IMR-90 (cell line): ENCODE measurements at regions not wholly inside any gene's neighbourhood (a gene's known extent, or its start where the extent isn't known, plus 50 kb on each side); places are given as distances from the start of the nearest gene placed in this dataset.

Source experiments
- ATAC-seq: fragments of 200-7000 bp; cut with Tn5 transposase; 2 replicates; pipeline ENCODE4 v1.9.1; 2020; ENCODE audit warnings: low read depth, mild to moderate bottlenecking, moderate library complexity
- BruUV-seq: library from RNA; stranded (reverse); fragments of 400-500 nt; replicated peaks from 2 replicates; lab custom pipeline; 2021; lab: Mats Ljungman, UMichigan
- CTCF ChIA-PET: fragments of 300-600 bp; formaldehyde crosslinking; extraction: SDS; loops from one replicate; lab custom pipeline; 2021; ENCODE audit warnings: antibody characterized with exemption; lab: Yijun Ruan, JAX
- POLR2A ChIA-PET: fragments of 300-600 bp; sonication (Branson Sonifier 250); formaldehyde crosslinking; loops from one replicate; lab custom pipeline; 2022; ENCODE audit warnings: antibody characterized with exemption; ENCODE audit not compliant: unreplicated experiment; lab: Charles Lee
- DNase-seq: peaks from one replicate; pipeline ENCODE4 v3.0.0; 2013
- H2AFZ ChIP-seq: replicated peaks from 2 replicates; pipeline ENCODE3; 2013; ENCODE audit warnings: low read length, mild to moderate bottlenecking; ENCODE audit not compliant: poor library complexity
- H2AK5ac ChIP-seq: 2 replicates; pipeline ENCODE4 v1.6.1; 2013; ENCODE audit warnings: low read depth, low read length, inconsistent platforms
- H2AK9ac ChIP-seq: replicated peaks from 2 replicates; pipeline ENCODE3; 2013; ENCODE audit warnings: mild to moderate bottlenecking, low read depth, low read length, moderate library complexity; ENCODE audit not compliant: poor library complexity
- H2BK120ac ChIP-seq: 2 replicates; pipeline ENCODE4 v1.6.1; 2013; ENCODE audit warnings: low read depth, low read length, inconsistent platforms
- H2BK15ac ChIP-seq: 3 replicates; pipeline ENCODE4 v1.6.1; 2013; ENCODE audit warnings: low read depth, low read length, inconsistent platforms
- H2BK20ac ChIP-seq: 2 replicates; pipeline ENCODE4 v1.6.1; 2013; ENCODE audit warnings: low read depth, mild to moderate bottlenecking, inconsistent platforms, low read length, moderate library complexity
- H2BK5ac ChIP-seq: 2 replicates; pipeline ENCODE4 v1.6.1; 2013; ENCODE audit warnings: mild to moderate bottlenecking, low read depth, low read length, inconsistent platforms; ENCODE audit not compliant: poor library complexity, severe bottlenecking
- H3K14ac ChIP-seq: replicated peaks from 2 replicates; pipeline ENCODE4 v1.6.1; 2013; ENCODE audit warnings: low read depth, low read length, inconsistent platforms
- H3K18ac ChIP-seq: 2 replicates; pipeline ENCODE4 v1.6.1; 2013; ENCODE audit warnings: low read depth, low read length, control low read depth
- H3K23ac ChIP-seq: 2 replicates; pipeline ENCODE4 v1.6.1; 2013; ENCODE audit warnings: low read depth, low read length, inconsistent platforms
- H3K27ac ChIP-seq: 2 replicates; pipeline ENCODE4 v1.5.1; 2013; ENCODE audit warnings: mild to moderate bottlenecking, control low read depth, low read length; ENCODE audit not compliant: insufficient read depth
- H3K27me3 ChIP-seq: 2 replicates; pipeline ENCODE4 v1.6.1; 2013; ENCODE audit warnings: low read length; ENCODE audit not compliant: control insufficient read depth, insufficient read depth
- H3K36me3 ChIP-seq: 2 replicates; pipeline ENCODE4 v1.6.1; 2013; ENCODE audit warnings: low read length, mixed read lengths; ENCODE audit not compliant: control insufficient read depth, insufficient read depth
- H3K4ac ChIP-seq: 2 replicates; pipeline ENCODE4 v1.6.1; 2013; ENCODE audit warnings: low read depth, low read length, inconsistent platforms
- H3K4me1 ChIP-seq: 2 replicates; pipeline ENCODE4 v1.6.1; 2013; ENCODE audit warnings: low read length, mixed read lengths; ENCODE audit not compliant: control insufficient read depth, insufficient read depth
- H3K4me2 ChIP-seq: 2 replicates; pipeline ENCODE4 v1.6.1; 2013; ENCODE audit warnings: low read depth, mild to moderate bottlenecking, control low read depth, low read length, moderate library complexity
- H3K4me3 ChIP-seq: 2 replicates; pipeline ENCODE4 v1.5.1; 2013; ENCODE audit warnings: low read depth, mild to moderate bottlenecking, control low read depth, low read length, moderate library complexity; ENCODE audit not compliant: insufficient read depth
- H3K56ac ChIP-seq: 2 replicates; pipeline ENCODE4 v1.6.1; 2013; ENCODE audit warnings: low read length, inconsistent platforms; ENCODE audit not compliant: insufficient read depth; ENCODE audit errors: extremely low read depth
- H3K79me1 ChIP-seq, 2 experiments: 2 replicates each; pipeline ENCODE4 v1.6.1; 2013; ENCODE audit warnings: low read length in 2 of 2, inconsistent platforms in 1 of 2, low read depth in 1 of 2
- H3K9ac ChIP-seq: 2 replicates; pipeline ENCODE4 v1.6.1; 2013; ENCODE audit warnings: low read depth, low read length, control low read depth
- H3K9me1 ChIP-seq: 2 replicates; pipeline ENCODE4 v1.6.1; 2013; ENCODE audit warnings: low read length, inconsistent platforms; ENCODE audit not compliant: insufficient read depth
- H3K9me3 ChIP-seq: 2 replicates; pipeline ENCODE4 v1.6.1; 2013; ENCODE audit warnings: low read length; ENCODE audit not compliant: control insufficient read depth, insufficient read depth
- H4K20me1 ChIP-seq: 2 replicates; pipeline ENCODE4 v1.6.1; 2013; ENCODE audit warnings: low read length, inconsistent platforms; ENCODE audit not compliant: insufficient read depth
- H4K5ac ChIP-seq: 2 replicates; pipeline ENCODE4 v1.6.1; 2013; ENCODE audit warnings: mild to moderate bottlenecking, low read depth, low read length, control low read depth
- H4K8ac ChIP-seq, 2 experiments: 2 replicates each; pipeline ENCODE4 v1.6.1; 2013; ENCODE audit warnings: low read depth in 2 of 2, low read length in 2 of 2, control low read depth in 1 of 2, inconsistent platforms in 1 of 2
- H4K91ac ChIP-seq: 2 replicates; pipeline ENCODE4 v1.6.1; 2013; ENCODE audit warnings: low read depth, low read length, inconsistent platforms; ENCODE audit not compliant: insufficient read depth
- BHLHE40 ChIP-seq: fragments of 150-350 bp; IDR thresholded peaks from 2 replicates; pipeline ENCODE4 v1.6.1; 2016; ENCODE audit warnings: mild to moderate bottlenecking, low read depth, low read length
- CEBPB ChIP-seq: IDR thresholded peaks from 2 replicates; pipeline ENCODE4 v1.6.1; 2012; ENCODE audit warnings: low read depth, low read length, improper control_type of control experiment
- CHD1 ChIP-seq: IDR thresholded peaks from 2 replicates; pipeline ENCODE4 v1.6.1; 2012; ENCODE audit warnings: low read depth, low read length, improper control_type of control experiment
- CTCF ChIP-seq: conservative IDR thresholded peaks from 2 replicates; pipeline ENCODE4 v1.5.1; 2012; ENCODE audit warnings: mild to moderate bottlenecking, low read depth, low read length, improper control_type of control experiment
- ELK1 ChIP-seq: fragments of 150-350 bp; IDR thresholded peaks from 2 replicates; pipeline ENCODE4 v1.6.1; 2016; ENCODE audit warnings: low read depth, mild to moderate bottlenecking, low read length, moderate library complexity, borderline replicate concordance
- FOS ChIP-seq: fragments of 150-350 bp; IDR thresholded peaks from 2 replicates; pipeline ENCODE4 v1.6.1; 2016; ENCODE audit warnings: low read depth, low read length
- MAFK ChIP-seq: IDR thresholded peaks from 2 replicates; pipeline ENCODE4 v1.6.1; 2012; ENCODE audit warnings: low read depth, low read length, improper control_type of control experiment
- MAZ ChIP-seq: IDR thresholded peaks from 2 replicates; pipeline ENCODE4 v1.6.1; 2012; ENCODE audit warnings: low read depth, mild to moderate bottlenecking, low read length, improper control_type of control experiment, moderate library complexity, borderline replicate concordance
- MXI1 ChIP-seq: IDR thresholded peaks from 2 replicates; pipeline ENCODE4 v1.6.1; 2012; ENCODE audit warnings: low read depth, mild to moderate bottlenecking, low read length, moderate library complexity, borderline replicate concordance
- NFE2L2 ChIP-seq: fragments of 150-350 bp; IDR thresholded peaks from 2 replicates; pipeline ENCODE4 v1.6.1; 2016; ENCODE audit warnings: low read depth, mild to moderate bottlenecking, low read length
- POLR2A ChIP-seq: IDR thresholded peaks from 2 replicates; pipeline ENCODE4 v1.6.1; 2012; ENCODE audit warnings: mild to moderate bottlenecking, low read depth, low read length
- RAD21 ChIP-seq: IDR thresholded peaks from 2 replicates; pipeline ENCODE4 v1.6.1; 2012; ENCODE audit warnings: low read length, improper control_type of control experiment
- RCOR1 ChIP-seq: IDR thresholded peaks from 2 replicates; pipeline ENCODE4 v1.6.1; 2012; ENCODE audit warnings: mild to moderate bottlenecking, low read length, improper control_type of control experiment; ENCODE audit not compliant: insufficient replicate concordance
- RFX5 ChIP-seq: IDR thresholded peaks from 2 replicates; pipeline ENCODE4 v1.8.0; 2012; ENCODE audit warnings: low read depth, mild to moderate bottlenecking, low read length, moderate library complexity
- SMC3 ChIP-seq: fragments of 150-350 bp; IDR thresholded peaks from 2 replicates; pipeline ENCODE4 v1.6.1; 2016; ENCODE audit warnings: low read depth, mild to moderate bottlenecking, antibody characterized with exemption, low read length, moderate library complexity
- USF2 ChIP-seq: fragments of 150-350 bp; IDR thresholded peaks from 2 replicates; pipeline ENCODE4 v1.6.1; 2017; ENCODE audit warnings: mild to moderate bottlenecking, antibody characterized with exemption, low read length, low read depth
- WGBS, 2 experiments: methylation state at CpG; one replicate each; pipeline versions ENCODE4 v1.1.5 to v1.1.7; 2013; ENCODE audit warnings: missing lambda C conversion rate in 2 of 2; ENCODE audit not compliant: insufficient read length in 1 of 2; ENCODE audit errors: extremely low coverage in 2 of 2; 5-methylcytosine and 5-hydroxymethylcytosine counted together
- dilution Hi-C: fragments of 300-500 bp; cut with HindIII; formaldehyde crosslinking; loops from one replicate; pipeline ENCODE4 v1.14.3; 2018; ENCODE audit warnings: low sequenced_read_pairs; ENCODE audit not compliant: unreplicated experiment
- in situ Hi-C: fragments of 300-500 bp; cut with MboI; formaldehyde crosslinking; loops from 3 replicates; pipeline ENCODE4 v1.14.3; 2019; ENCODE audit warnings: low sequenced_read_pairs, inconsistent platforms, mixed read lengths
- intact Hi-C: fragments of 100-400 bp; cut with micrococcal nuclease; formaldehyde crosslinking; loops from 2 replicates; pipeline ENCODE4 v1.10.0; 2022

- H3K4me2 ChIP-seq, result no peak overlapping the region
- no peak overlapping the region for H4K8ac ChIP-seq
- TF ChIP-seq MAFK (no peak), CEBPB (no peak), CHD1 (no peak), BHLHE40 (no peak), NFE2L2 (no peak), SMC3 (no peak), MAZ (no peak), RCOR1 (no peak), MXI1 (no peak), POLR2A (no peak), USF2 (no peak), RFX5 (no peak), RAD21 (no peak), FOS (no peak), CTCF (no peak), ELK1 (no peak)
- no TSS peak for BruUV-seq
- no peaks in the 10 kb centered on the region for H3K27me3 ChIP-seq
- H3K4ac ChIP-seq, result no peak overlapping the region
- H4K5ac ChIP-seq, result no peak overlapping the region
- no peak overlapping the region for H3K4me3 ChIP-seq
- H3K9me1 ChIP-seq, result no peaks in the 10 kb centered on the region
- H2AK9ac ChIP-seq, result no peak overlapping the region
- H2BK15ac ChIP-seq, result no peak overlapping the region
- no peak overlapping the region for H3K23ac ChIP-seq
- no peak overlapping the region for H2BK20ac ChIP-seq
- no peaks in the 10 kb centered on the region; the same call in 1 of the 2 replicates for H3K9me3 ChIP-seq
- in situ Hi-C loops, result no loop called here
- H3K18ac ChIP-seq, result no peak overlapping the region
- ChIA-PET POLR2A (no interaction called here), CTCF (no interaction called here)
- H3K4me1 ChIP-seq, result no peaks in the 10 kb centered on the region
- DNase-seq (no peak), ATAC-seq (no peak)
- H2AK5ac ChIP-seq, result no peak overlapping the region
- no peak overlapping the region for H3K14ac ChIP-seq
- no peak overlapping the region for H2BK5ac ChIP-seq
- no peak overlapping the region for H3K27ac ChIP-seq
- no peak overlapping the region for H2BK120ac ChIP-seq
- no peak overlapping the region for H3K9ac ChIP-seq
- no peak overlapping the region for H3K56ac ChIP-seq
- no peak overlapping the region for H2AFZ ChIP-seq
- no peak overlapping the region for H4K91ac ChIP-seq
- intact Hi-C loops, result no loop called here
- dilution Hi-C loops, result no loop called here
- H3K36me3 ChIP-seq, result no peaks in the 10 kb centered on the region
- no peaks in the 10 kb centered on the region for H4K20me1 ChIP-seq
- no peaks in the 10 kb centered on the region for H3K79me1 ChIP-seq
- no CpG with 5 or more reads among the region's 2 CpGs for WGBS, 2 experiments
Observed at GRCh38 chr5:129241755-129242154, 147.2 kb downstream of the ISOC1 start.
